K562 (cell line): ENCODE measurements at regions not wholly inside any gene's neighbourhood (a gene's known extent, or its start where the extent isn't known, plus 50 kb on each side); places are given as distances from the start of the nearest gene placed in this dataset.
A peak's percentile ranks its signal among the peaks of the same experiment; 100 is the strongest.

Experiments
- ATAC-seq: fragments of 200-7000 bp; cut with Tn5 transposase; 3 replicates; pipeline ENCODE4 v1.9.1; 2020; ENCODE audit warnings: moderate library complexity
- BruUV-seq: library from RNA; stranded (reverse); fragments of 400-500 nt; replicated peaks from 2 replicates; lab custom pipeline; 2021; lab: Mats Ljungman, UMichigan
- CTCF ChIA-PET: fragments of 300-600 bp; formaldehyde crosslinking; extraction: SDS; loops from one replicate; lab custom pipeline; 2021; ENCODE audit warnings: low intra/inter-chr PET ratio; lab: Yijun Ruan, JAX
- POLR2A ChIA-PET: fragments of 300-600, 350-650 bp; sonication (Branson Sonifier 250); formaldehyde crosslinking; extraction: SDS; loops from one replicate; lab custom pipeline; 2021; ENCODE audit warnings: antibody characterized with exemption, inconsistent platforms; lab: Yijun Ruan, JAX
- DNase-seq, 4 experiments: peaks; one replicate each; pipeline versions ENCODE4 v3.0.0 to v3.0.0-alpha.2; 2011 to 2018; ENCODE audit warnings: low spot score in 3 of 4, mixed read lengths in 3 of 4; ENCODE audit errors: extremely low read depth in 1 of 4
- FAIRE-seq: peaks from 2 replicates; lab custom pipeline; 2011; peaks lifted over from hg19 to GRCh38; lab: Jason Lieb, UNC
- H2AFZ ChIP-seq: 2 replicates; pipeline ENCODE4 v1.6.0; 2011; ENCODE audit warnings: low read depth, low read length, control low read depth, inconsistent platforms
- H3K27ac ChIP-seq: fragments of 200-600 bp; 3 replicates; pipeline ENCODE4 v1.8.0; 2011; ENCODE audit warnings: low read depth, mild to moderate bottlenecking, control low read depth, inconsistent platforms, low read length, moderate library complexity, mixed read lengths; ENCODE audit errors: extremely low read depth
- H3K27me3 ChIP-seq, 2 experiments: fragments of 300-600 bp in 1 of 2; 2 replicates in 1 of 2; 3 replicates in 1 of 2; pipeline versions ENCODE4 v1.6.0 to v1.8.0; 2011; ENCODE audit warnings: inconsistent platforms in 2 of 2, low read length in 2 of 2, mild to moderate bottlenecking in 1 of 2, mixed read lengths in 1 of 2, moderate library complexity in 1 of 2; ENCODE audit not compliant: control insufficient read depth in 2 of 2, insufficient read depth in 2 of 2
- H3K36me3 ChIP-seq: fragments of 300-600 bp; 3 replicates; pipeline ENCODE4 v1.8.0; 2011; ENCODE audit warnings: mild to moderate bottlenecking, low read length, inconsistent platforms; ENCODE audit not compliant: control insufficient read depth, insufficient read depth
- H3K4me1 ChIP-seq, 2 experiments: fragments of 200-600 bp in 1 of 2; replicated peaks in 1 of 2; 2 replicates in 1 of 2; 3 replicates in 1 of 2; pipeline versions ENCODE4 v1.5.1 to v1.8.0; 2011; ENCODE audit warnings: inconsistent platforms in 2 of 2, low read length in 2 of 2, mild to moderate bottlenecking in 1 of 2, mixed read lengths in 1 of 2, moderate library complexity in 1 of 2; ENCODE audit not compliant: control insufficient read depth in 2 of 2, insufficient read depth in 2 of 2
- H3K4me2 ChIP-seq: 2 replicates; pipeline ENCODE4 v1.6.1; 2011; ENCODE audit warnings: low read length, control low read depth, inconsistent platforms, mixed read lengths; ENCODE audit not compliant: insufficient read depth
- H3K4me3 ChIP-seq: fragments of 200-600 bp; sonication (generic), shearing (Covaris generic); 2 replicates; pipeline ENCODE4 v1.5.1; 2016; ENCODE audit warnings: control low read depth, inconsistent platforms
- H3K79me2 ChIP-seq: fragments of 200-600 bp; 3 replicates; pipeline ENCODE4 v1.8.0; 2011; ENCODE audit warnings: low read length, inconsistent platforms; ENCODE audit not compliant: control insufficient read depth, insufficient read depth
- H3K9ac ChIP-seq, 2 experiments: 2 replicates each; pipeline versions ENCODE4 v1.6.0 to v1.6.1; 2011; ENCODE audit warnings: low read depth in 2 of 2, low read length in 2 of 2, control low read depth in 1 of 2, inconsistent platforms in 1 of 2, mild to moderate bottlenecking in 1 of 2, mixed read lengths in 1 of 2; ENCODE audit not compliant: insufficient read depth in 1 of 2
- H3K9me1 ChIP-seq: one replicate; pipeline ENCODE4 v1.6.0; 2011; ENCODE audit warnings: inconsistent platforms, mild to moderate bottlenecking, low read length, moderate library complexity; ENCODE audit not compliant: control insufficient read depth, insufficient read depth
- H3K9me3 ChIP-seq: replicated peaks from 2 replicates; pipeline ENCODE4 v1.5.1; 2011; ENCODE audit warnings: low read depth, low read length, inconsistent platforms; ENCODE audit not compliant: control insufficient read depth, insufficient read depth
- H4K20me1 ChIP-seq: replicated peaks from 2 replicates; pipeline ENCODE4 v1.6.1; 2011; ENCODE audit warnings: low read length, inconsistent platforms, mixed read lengths; ENCODE audit not compliant: control insufficient read depth, insufficient read depth
- C11orf30 ChIP-seq: fragments of 450-650 bp; IDR thresholded peaks from 2 replicates; pipeline ENCODE4 v1.6.1; 2016; ENCODE audit warnings: low read depth, mild to moderate bottlenecking
- CREB1 ChIP-seq, 2 experiments: sonication (generic) in 1 of 2; formaldehyde crosslinking in 1 of 2; IDR thresholded peaks; 2 replicates each; pipeline versions ENCODE4 v1.6.1 to v1.8.0; 2012 to 2022; ENCODE audit warnings: inconsistent platforms in 1 of 2, mild to moderate bottlenecking in 1 of 2, missing genetic modification reagents in 1 of 2, moderate library complexity in 1 of 2
- ETV1 ChIP-seq: fragments of 450-650 bp; conservative IDR thresholded peaks from 2 replicates; pipeline ENCODE4 v1.6.1; 2016; ENCODE audit warnings: missing genetic modification characterization, control low read depth, low read depth, missing compliant biosample characterization
- MAFF ChIP-seq: IDR thresholded peaks from 2 replicates; pipeline ENCODE4 v1.6.1; 2012; ENCODE audit warnings: low read length, improper control_type of control experiment
- MAFG ChIP-seq: fragments of 450-650 bp; conservative IDR thresholded peaks from 2 replicates; pipeline ENCODE4 v1.6.1; 2016; ENCODE audit warnings: missing genetic modification characterization, missing compliant biosample characterization
- MAFK ChIP-seq: IDR thresholded peaks from 2 replicates; pipeline ENCODE4 v1.6.1; 2011; ENCODE audit warnings: low read length, improper control_type of control experiment
- NFE2 ChIP-seq: IDR thresholded peaks from 2 replicates; pipeline ENCODE4 v1.6.1; 2014; ENCODE audit warnings: antibody characterized with exemption, low read depth
- PTTG1 ChIP-seq: fragments of 450-650 bp; IDR thresholded peaks from 2 replicates; pipeline ENCODE4 v1.6.1; 2016; ENCODE audit warnings: low read depth, mild to moderate bottlenecking, missing genetic modification characterization, missing compliant biosample characterization
- TCF7L2 ChIP-seq: fragments of 150-350 bp; IDR thresholded peaks from 2 replicates; pipeline ENCODE4 v1.6.1; 2016; ENCODE audit warnings: low read depth, mild to moderate bottlenecking, low read length, moderate library complexity
- ZNF232 ChIP-seq: sonication (generic); formaldehyde crosslinking; IDR thresholded peaks from 2 replicates; pipeline ENCODE4 v1.8.0; 2022; ENCODE audit warnings: mild to moderate bottlenecking, missing genetic modification reagents
- ZNF263 ChIP-seq: sonication (generic); formaldehyde crosslinking; IDR thresholded peaks from 2 replicates; pipeline ENCODE4 v1.8.0; 2022; ENCODE audit warnings: mild to moderate bottlenecking, missing genetic modification reagents, borderline replicate concordance
- ZNF316 ChIP-seq: fragments of 450-650 bp; IDR thresholded peaks from 2 replicates; pipeline ENCODE4 v1.6.1; 2016
- ZNF436 ChIP-seq: fragments of 250-450, 450-650 bp; sonication (Bioruptor Pico); formaldehyde crosslinking; IDR thresholded peaks from 2 replicates; pipeline ENCODE4 v1.7.0; 2020; ENCODE audit warnings: mild to moderate bottlenecking
- WGBS: fragments of 100-300 bp; shearing (Covaris generic); methylation state at CpG from one replicate; pipeline ENCODE4 v1.1.6; 2016; ENCODE audit warnings: low coverage, mixed read lengths; ENCODE audit not compliant: insufficient coverage; ENCODE audit errors: missing lambda C conversion rate; 5-methylcytosine and 5-hydroxymethylcytosine counted together
- in situ Hi-C: fragments of 300-500 bp; cut with MboI; formaldehyde crosslinking; loops from 4 replicates; pipeline ENCODE4 v1.15.0; 2018; ENCODE audit warnings: inconsistent platforms, mixed read lengths
- intact Hi-C: fragments of 100-400 bp; cut with micrococcal nuclease; formaldehyde crosslinking; loops from 2 replicates; pipeline ENCODE4 v1.14.2; 2022
- TF ChIP-seq, protein P1 (sequence below), 3 experiments: fragments of 200-800 bp in 1 of 3; sonication (Bioruptor generic) in 1 of 3; sonication (generic) in 1 of 3; formaldehyde crosslinking in 1 of 3; IDR thresholded peaks; 2 replicates each; pipeline versions ENCODE4 v1.6.1 to v1.8.0; 2016 to 2022; ENCODE audit warnings: mild to moderate bottlenecking in 2 of 3, missing compliant biosample characterization in 2 of 3, missing genetic modification characterization in 2 of 3, missing genetic modification reagents in 1 of 3
- TF ChIP-seq, protein P2 (sequence below): fragments of 250-450 bp; sonication (Bioruptor Pico); IDR thresholded peaks from 2 replicates; pipeline ENCODE4 v1.5.0; 2021; ENCODE audit warnings: mild to moderate bottlenecking, moderate library complexity

DNA sequence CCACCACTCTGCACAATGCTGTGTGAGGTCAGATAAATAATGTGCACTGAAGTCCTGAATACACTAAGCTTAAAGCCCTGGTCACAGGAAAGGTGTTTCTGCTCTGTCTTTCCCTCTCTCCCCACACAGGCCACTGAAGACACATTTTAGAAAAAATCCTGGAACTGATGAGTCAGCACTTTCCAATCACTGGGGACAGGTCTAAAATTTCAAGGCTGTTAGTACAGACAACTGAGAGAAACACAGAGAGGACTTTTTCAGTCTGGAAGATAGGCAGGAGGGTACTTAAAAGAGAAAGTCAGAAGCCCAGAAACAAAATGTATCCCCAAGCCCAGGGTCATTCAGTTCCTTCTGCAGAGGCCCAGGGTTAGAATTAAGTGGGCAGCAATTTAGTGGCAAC is 333.9 kb upstream of the CCDC196 start:
- CTCF ChIA-PET = no interaction called here

DNA sequence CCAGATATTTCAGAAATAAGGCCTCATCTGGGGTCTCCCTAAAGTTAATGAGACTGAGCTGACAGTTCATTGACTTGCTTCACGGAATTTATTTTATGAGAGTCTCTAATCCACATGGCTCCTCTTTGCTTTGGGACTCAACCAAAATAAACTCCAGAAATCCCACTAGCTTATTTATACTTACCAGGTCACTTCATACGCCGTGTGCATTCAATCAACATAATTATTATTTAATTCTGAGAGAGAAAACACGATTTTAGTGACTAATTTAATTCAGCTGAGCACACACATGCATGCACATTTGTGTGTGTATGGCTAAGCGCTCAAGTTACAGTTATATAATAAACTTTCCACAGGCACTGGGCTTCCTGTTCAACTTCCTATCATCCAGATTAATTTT is 333.4 kb upstream of the CCDC196 start:
- Histone ChIP-seq H2AFZ (no peak overlapping the region), H3K4me3 (no peak overlapping the region), H3K4me1 (no peaks in the 10 kb centered on the region), H3K27me3 (no peaks in the 10 kb centered on the region), H3K9ac (no peak overlapping the region), H3K27ac (no peak overlapping the region), H3K9me3 (no peaks in the 10 kb centered on the region), H4K20me1 (no peaks in the 10 kb centered on the region), H3K9me1 (no peaks in the 10 kb centered on the region), H3K79me2 (no peaks in the 10 kb centered on the region), H3K4me2 (no peak overlapping the region), H3K36me3 (no peaks in the 10 kb centered on the region)
- in situ Hi-C loops = no loop called here
- WGBS = 3% methylated on average over 5 of the region's 5 CpGs
- BruUV-seq = no TSS peak
- ATAC-seq = no peak
- intact Hi-C loops = no loop called here
- ChIA-PET POLR2A (no interaction called here), CTCF (no interaction called here)
- no peak for FAIRE-seq
- no peak for DNase-seq
- TF ChIP-seq, protein P1, sequence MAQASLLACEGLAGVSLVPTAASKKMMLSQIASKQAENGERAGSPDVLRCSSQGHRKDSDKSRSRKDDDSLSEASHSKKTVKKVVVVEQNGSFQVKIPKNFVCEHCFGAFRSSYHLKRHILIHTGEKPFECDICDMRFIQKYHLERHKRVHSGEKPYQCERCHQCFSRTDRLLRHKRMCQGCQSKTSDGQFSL (CRISPR knock-in tag; IDR thresholded peaks at IDR 0.05) = no peak
- TF ChIP-seq, protein P1 (tag; IDR thresholded peaks at IDR 0.05) = no peak
- TF ChIP-seq PTTG1 (tag) (no peak), ZNF263 (CRISPR knock-in tag) (no peak), ZNF232 (CRISPR knock-in tag) (no peak), CREB1 (IDR thresholded peaks at IDR 0.05) (no peak), CREB1 (CRISPR knock-in tag; IDR thresholded peaks at IDR 0.05) (no peak), TCF7L2 (no peak)
- TF ChIP-seq, protein P2, sequence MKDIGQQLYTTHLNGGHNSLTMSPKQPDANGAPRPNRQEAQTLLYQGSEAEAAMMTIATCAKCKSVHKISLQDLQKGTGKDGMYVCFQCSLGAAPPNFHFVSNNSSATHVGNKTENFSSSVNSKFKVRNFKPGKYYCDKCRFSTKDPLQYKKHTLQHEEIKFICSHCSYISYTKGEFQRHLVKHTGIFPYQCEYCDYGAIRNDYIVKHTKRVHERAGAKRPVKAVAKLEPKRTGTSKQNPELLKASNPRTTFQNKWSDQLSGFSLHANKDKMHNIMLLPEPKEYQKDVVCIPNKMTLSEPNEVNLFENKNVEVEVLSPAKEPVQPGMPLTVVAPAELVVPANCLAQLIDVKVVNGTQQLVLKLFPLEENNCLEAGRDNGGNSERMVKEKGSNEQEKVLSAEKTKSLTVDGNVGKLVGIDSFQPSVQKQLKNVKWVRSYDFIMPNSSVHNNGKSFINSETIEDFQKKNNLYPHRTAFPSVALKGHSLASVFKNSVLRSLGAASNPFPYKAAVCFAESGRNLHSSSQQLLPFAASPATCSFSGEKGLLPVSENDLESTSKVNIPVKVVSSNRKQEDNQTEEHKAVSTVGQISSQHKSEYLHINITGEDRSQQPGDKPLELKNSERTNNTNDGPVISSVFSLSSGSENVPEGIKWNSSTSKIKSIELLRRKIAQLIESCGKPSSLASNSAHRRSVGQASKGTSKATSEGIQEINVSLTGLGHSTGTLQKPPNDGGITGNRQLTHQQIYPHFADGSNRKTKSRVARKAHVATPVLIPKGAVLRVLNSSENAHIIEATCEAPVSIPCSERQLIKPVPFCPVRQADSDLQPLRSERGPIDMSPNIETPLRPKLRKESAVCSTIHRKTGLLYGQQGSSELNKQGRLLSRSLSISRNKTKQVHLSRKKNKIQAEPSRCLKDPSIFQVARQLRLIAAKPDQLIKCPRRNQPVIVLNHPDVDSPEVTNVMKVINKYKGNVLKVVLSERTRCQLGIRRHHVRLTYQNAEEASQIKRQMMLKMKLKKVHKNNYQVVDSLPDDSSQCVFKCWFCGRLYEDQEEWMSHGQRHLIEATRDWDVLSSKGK (CRISPR knock-in tag) = no peak

More for the DNA sequence above, 333.9 kb upstream of the CCDC196 start:
- no peak overlapping the region for H3K27ac ChIP-seq
- ATAC-seq (no peak), FAIRE-seq (no peak), DNase-seq (no peak)
- no peak overlapping the region for H2AFZ ChIP-seq
- in situ Hi-C loops (no loop called here), intact Hi-C loops (no loop called here)
- no peaks in the 10 kb centered on the region for H3K36me3 ChIP-seq
- H3K4me3 ChIP-seq = no peak overlapping the region
- no peaks in the 10 kb centered on the region for H3K79me2 ChIP-seq
- no peak overlapping the region for H3K4me2 ChIP-seq
- H3K27me3 ChIP-seq = no peaks in the 10 kb centered on the region
- H3K9me3 ChIP-seq = no peaks in the 10 kb centered on the region
- POLR2A ChIA-PET = no interaction called here
- TF ChIP-seq ZNF316 = peak; percentile 96
- no peak for TF ChIP-seq ZNF436 (CRISPR knock-in tag)
- peak; percentile 99 for TF ChIP-seq MAFK
- no peak for TF ChIP-seq ETV1 (tag)
- TF ChIP-seq C11orf30 = peak; percentile 94
- peak; percentile 95 for TF ChIP-seq MAFG (tag)
- peak; percentile 14; the same call in 1 of the 2 replicates for TF ChIP-seq NFE2
- TF ChIP-seq MAFF = peak; percentile 98
- BruUV-seq = no TSS peak
- no peak overlapping the region for H3K9ac ChIP-seq
- H4K20me1 ChIP-seq = no peaks in the 10 kb centered on the region
- H3K4me1 ChIP-seq = no peaks in the 10 kb centered on the region
- H3K9me1 ChIP-seq = no peaks in the 10 kb centered on the region
